ENCODE measurements at regions not wholly inside any gene's neighbourhood (a gene's known extent, or its start where the extent isn't known, plus 50 kb on each side); places are given as distances from the start of the nearest gene placed in this dataset.

- Histone ChIP-seq H3K9me2 (no peaks in the 10 kb centered on the region), H3K79me2 (ENCODE audit: insufficient read depth) (no peaks in the 10 kb centered on the region), H3K27ac (ENCODE audit: low read depth in 2 of 2, low read length in 1 of 2) (peak overlapping the region in 1 of 2 experiments; percentile 89; a peak in 3 of 4 replicates), H3K36me3 (replicated peaks in 1 of 2; ENCODE audit: control insufficient read depth in 1 of 2, insufficient read depth in 2 of 2, low read length in 1 of 2) (peaks cover 0 to 4% of the 10 kb centered on the region in 2 experiments), H3K27me3 (ENCODE audit: insufficient read depth) (no peaks in the 10 kb centered on the region), H3K9me3 (peaks cover 13% of the 10 kb centered on the region; the same call in 1 of the 2 replicates), H4K20me1 (ENCODE audit: insufficient read depth) (no peaks in the 10 kb centered on the region), H3K9ac (peak overlapping the region; percentile 57; the same call in 1 of the 2 replicates), H3K4me2 (peak overlapping the region; percentile 33; the same call in 1 of the 2 replicates), H3F3A (replicated peaks; ENCODE audit: insufficient read depth) (peaks cover 21% of the 10 kb centered on the region), H2AFZ (ENCODE audit: low read depth) (no peak overlapping the region), H3K4me1 (ENCODE audit: control insufficient read depth in 1 of 2, insufficient read depth in 2 of 2, low read depth in 1 of 2, low read length in 1 of 2) (no peaks in the 10 kb centered on the region; a peak in 1 of 4 replicates), H3K4me3 (ENCODE audit: low read depth in 2 of 2, low read length in 1 of 2) (no peak overlapping the region)
- WGBS (ENCODE audit: low lambda C conversion rate): 17% methylated on average over 2 of the region's 2 CpGs
- ChIA-PET CTCF (no interaction called here), POLR2A (no interaction called here)
- no peak for DNase-seq
- TF ChIP-seq FOSL2 (IDR thresholded peaks at IDR 0.05; ENCODE audit: borderline replicate concordance, low read depth) (peak; percentile 16; the same call in 1 of the 2 replicates), PBX3 (IDR thresholded peaks at IDR 0.05) (peak; percentile 41), EP300 (IDR thresholded peaks at IDR 0.05; ENCODE audit: borderline replicate concordance in 1 of 2, low read depth in 1 of 2, low read length in 1 of 2) (no peak), IRF3 (IDR thresholded peaks at IDR 0.05; ENCODE audit: low read depth, low read length) (no peak), MAX (IDR thresholded peaks at IDR 0.05; ENCODE audit: low read depth) (no peak)
These were observed 97.2 kb upstream of the EOLA2 start for GRCh38 chrX:150035531-150035930.

GRCh38 chrX:150036181-150036580 lies 97.9 kb upstream of the EOLA2 start:
- Histone ChIP-seq H3K4me3 (ENCODE audit: low read depth in 2 of 2, low read length in 1 of 2) (no peak overlapping the region), H3K27ac (ENCODE audit: low read depth in 2 of 2, low read length in 1 of 2) (peak overlapping the region; percentile 50 to 89; a peak in 3 of 4 replicates), H3K4me2 (peak overlapping the region; percentile 33; the same call in 1 of the 2 replicates), H3K9me2 (no peaks in the 10 kb centered on the region), H4K20me1 (ENCODE audit: insufficient read depth) (no peaks in the 10 kb centered on the region), H3K36me3 (replicated peaks in 1 of 2; ENCODE audit: control insufficient read depth in 1 of 2, insufficient read depth in 2 of 2, low read length in 1 of 2) (peaks cover 0 to 3% of the 10 kb centered on the region in 2 experiments), H3K79me2 (ENCODE audit: insufficient read depth) (no peaks in the 10 kb centered on the region), H2AFZ (ENCODE audit: low read depth) (peak overlapping the region; percentile 36; the same call in 1 of the 2 replicates), H3F3A (replicated peaks; ENCODE audit: insufficient read depth) (peaks cover 21% of the 10 kb centered on the region), H3K27me3 (ENCODE audit: insufficient read depth) (no peaks in the 10 kb centered on the region), H3K9ac (peak overlapping the region; percentile 57; the same call in 1 of the 2 replicates), H3K9me3 (peaks cover 13% of the 10 kb centered on the region; the same call in 1 of the 2 replicates), H3K4me1 (ENCODE audit: control insufficient read depth in 1 of 2, insufficient read depth in 2 of 2, low read depth in 1 of 2, low read length in 1 of 2) (no peaks in the 10 kb centered on the region; a peak in 1 of 4 replicates)
- peak; percentile 4 for DNase-seq
- 0 out of 2 replicates have a peak, but pooled peaks have one; percentile 19 for TF ChIP-seq MEF2A (IDR thresholded peaks at IDR 0.05; ENCODE audit: borderline replicate concordance, low read depth)
- TF ChIP-seq IRF3 (IDR thresholded peaks at IDR 0.05; ENCODE audit: low read depth, low read length): no peak
- TF ChIP-seq YY1 (IDR thresholded peaks at IDR 0.05; ENCODE audit: low read depth): peak; percentile 48; the same call in 1 of the 2 replicates
- TF ChIP-seq TCF12 (IDR thresholded peaks at IDR 0.05): peak; percentile 77
- peak; percentile 76 for TF ChIP-seq TEAD4 (IDR thresholded peaks at IDR 0.05; ENCODE audit: borderline replicate concordance, insufficient read depth)
- TF ChIP-seq JUND (IDR thresholded peaks at IDR 0.05): peak; percentile 68
- TF ChIP-seq SMC3 (IDR thresholded peaks at IDR 0.05; ENCODE audit: low read depth, low read length): no peak
- peak; percentile 29; the same call in 1 of the 2 replicates for TF ChIP-seq RXRA (IDR thresholded peaks at IDR 0.05; ENCODE audit: borderline replicate concordance, low read depth)
- TF ChIP-seq RFX5 (IDR thresholded peaks at IDR 0.05; ENCODE audit: low read length): no peak
- TF ChIP-seq GATA2 (CRISPR knock-in tag; IDR thresholded peaks at IDR 0.05): no peak
- peak; percentile 32; the same call in 1 of the 2 replicates for TF ChIP-seq PBX3 (IDR thresholded peaks at IDR 0.05)
- peak in 1 of 2 experiments; percentile 53; a peak in 1 of 4 replicates for TF ChIP-seq EP300 (IDR thresholded peaks at IDR 0.05; ENCODE audit: borderline replicate concordance in 1 of 2, low read depth in 1 of 2, low read length in 1 of 2)
- TF ChIP-seq NFIC (IDR thresholded peaks at IDR 0.05; ENCODE audit: borderline replicate concordance): peak; percentile 94
- peak; percentile 74; the same call in 1 of the 2 replicates for TF ChIP-seq FOSL2 (IDR thresholded peaks at IDR 0.05; ENCODE audit: borderline replicate concordance, low read depth)
- no peak for TF ChIP-seq GABPA (IDR thresholded peaks at IDR 0.05; ENCODE audit: low read depth)
- POLR2A ChIA-PET: no interaction called here
- CTCF ChIA-PET: no interaction called here
- 0% methylated on average over 2 of the region's 2 CpGs for WGBS (ENCODE audit: low lambda C conversion rate)
